GM12864 (cell line): ENCODE measurements at regions not wholly inside any gene's neighbourhood (a gene's known extent, or its start where the extent isn't known, plus 50 kb on each side); places are given as distances from the start of the nearest gene placed in this dataset.

Experiments
- DNase-seq: peaks from one replicate; pipeline ENCODE4 v3.0.0-alpha.2; 2011; ENCODE audit warnings: low read depth
- H3K4me3 ChIP-seq: 2 replicates; pipeline ENCODE4 v1.5.1; 2011; ENCODE audit warnings: mild to moderate bottlenecking, low read depth, low read length, control low read depth
- CTCF ChIP-seq: IDR thresholded peaks from 2 replicates; pipeline ENCODE4 v1.5.1; 2011; ENCODE audit warnings: low read depth, mild to moderate bottlenecking, moderate library complexity, low read length, control low read depth, inconsistent platforms; ENCODE audit errors: missing control alignments

- no peak for DNase-seq
- no peak for TF ChIP-seq CTCF
- H3K4me3 ChIP-seq = no peak overlapping the region
These were observed 200.3 kb downstream of the ICE1 start for GRCh38 chr5:5622806-5623205.

- H3K4me3 ChIP-seq = no peak overlapping the region
- no peak for DNase-seq
- TF ChIP-seq CTCF = no peak
These were observed 197.1 kb downstream of the ICE1 start for GRCh38 chr5:5619546-5619945.

GRCh38 chr5:5617024-5617423, 194.5 kb downstream of the ICE1 start:
- TF ChIP-seq CTCF = no peak
- H3K4me3 ChIP-seq = no peak overlapping the region
- no peak for DNase-seq

- no peak for DNase-seq
These were observed 193.9 kb downstream of the ICE1 start for GRCh38 chr5:5616247-5616895.

GRCh38 chr5:5615569-5615968, 193.1 kb downstream of the ICE1 start:
- no peak for TF ChIP-seq CTCF
- H3K4me3 ChIP-seq = no peak overlapping the region
- no peak for DNase-seq

More at GRCh38 chr5:5616247-5616895, 193.9 kb downstream of the ICE1 start:
- H3K4me3 ChIP-seq = no peak overlapping the region
- no peak for TF ChIP-seq CTCF

- TF ChIP-seq CTCF = no peak
- no peak for DNase-seq
- H3K4me3 ChIP-seq = no peak overlapping the region
These were observed 190.9 kb downstream of the ICE1 start for GRCh38 chr5:5613261-5613990.

GRCh38 chr5:5612096-5612495, 189.6 kb downstream of the ICE1 start:
- no peak overlapping the region for H3K4me3 ChIP-seq
- TF ChIP-seq CTCF = no peak
- DNase-seq = no peak
